HepG2 (cell line): ENCODE measurements at regions not wholly inside any gene's neighbourhood (a gene's known extent, or its start where the extent isn't known, plus 50 kb on each side); places are given as distances from the start of the nearest gene placed in this dataset.

Source experiments
- CBX1 ChIP-seq: IDR thresholded peaks from one replicate; pipeline ENCODE4 v1.6.1; 2016; ENCODE audit warnings: antibody characterized with exemption, low read depth
- CC2D1A ChIP-seq: sonication (generic); formaldehyde crosslinking; IDR thresholded peaks from 2 replicates; pipeline ENCODE4 v1.8.1; 2023; ENCODE audit warnings: mild to moderate bottlenecking, missing genetic modification reagents
- EP300 ChIP-seq, 3 experiments: sonication (generic) in 1 of 3; formaldehyde crosslinking in 1 of 3; IDR thresholded peaks; 2 replicates each; pipeline versions ENCODE4 v1.5.1 to v1.6.1; 2011 to 2020; ENCODE audit warnings: low read depth in 2 of 3, low read length in 2 of 3, borderline replicate concordance in 1 of 3, improper control_type of control experiment in 1 of 3, mild to moderate bottlenecking in 1 of 3, missing genetic modification reagents in 1 of 3, moderate library complexity in 1 of 3
- FOXJ3 ChIP-seq: sonication (generic); formaldehyde crosslinking; IDR thresholded peaks from 2 replicates; pipeline ENCODE4 v1.4.0; 2020; ENCODE audit warnings: missing genetic modification reagents, mild to moderate bottlenecking, borderline replicate concordance
- GATAD1 ChIP-seq: IDR thresholded peaks from 2 replicates; pipeline ENCODE4 v1.6.1; 2016; ENCODE audit warnings: missing genetic modification reagents, missing compliant biosample characterization
- KLF16 ChIP-seq, 2 experiments: sonication (generic) in 1 of 2; formaldehyde crosslinking in 1 of 2; IDR thresholded peaks; 2 replicates each; pipeline versions ENCODE4 v1.6.1 to v1.8.0; 2016 to 2023; ENCODE audit warnings: missing genetic modification reagents in 2 of 2, missing compliant biosample characterization in 1 of 2
- MBNL3 ChIP-seq: fragments of 250-450 bp; sonication (Bioruptor Pico); conservative IDR thresholded peaks from 2 replicates; pipeline ENCODE4 v1.8.0; 2022; ENCODE audit warnings: mild to moderate bottlenecking, inconsistent platforms
- POLR2A ChIP-seq, 2 experiments: IDR thresholded peaks; 2 replicates each; pipeline ENCODE4 v1.6.1; 2011; ENCODE audit warnings: low read depth in 2 of 2, low read length in 2 of 2, mild to moderate bottlenecking in 1 of 2, moderate library complexity in 1 of 2; ENCODE audit not compliant: insufficient read depth in 1 of 2
- SALL1 ChIP-seq: sonication (generic); formaldehyde crosslinking; IDR thresholded peaks from 2 replicates; pipeline ENCODE4 v1.8.0; 2022; ENCODE audit warnings: mild to moderate bottlenecking, missing genetic modification reagents
- SIX4 ChIP-seq: sonication (generic); formaldehyde crosslinking; IDR thresholded peaks from 2 replicates; pipeline ENCODE4 v1.4.0; 2020; ENCODE audit warnings: missing genetic modification reagents
- SOX5 ChIP-seq: IDR thresholded peaks from 2 replicates; pipeline ENCODE4 v1.6.1; 2016; ENCODE audit warnings: borderline replicate concordance
- SOX6 ChIP-seq, 2 experiments: fragments of 450-650 bp in 1 of 2; sonication (generic) in 1 of 2; formaldehyde crosslinking in 1 of 2; IDR thresholded peaks; 2 replicates each; pipeline versions ENCODE4 v1.4.0 to v1.6.1; 2017 to 2020; ENCODE audit warnings: antibody characterized with exemption in 1 of 2, mild to moderate bottlenecking in 1 of 2, missing genetic modification reagents in 1 of 2
- ZBTB39 ChIP-seq: sonication (generic); formaldehyde crosslinking; IDR thresholded peaks from 2 replicates; pipeline ENCODE4 v1.5.0; 2020; ENCODE audit warnings: missing genetic modification reagents
- ZNF136 ChIP-seq: sonication (generic); formaldehyde crosslinking; IDR thresholded peaks from 2 replicates; pipeline ENCODE4 v1.8.1; 2022; ENCODE audit warnings: low read depth, mild to moderate bottlenecking, moderate library complexity, missing genetic modification reagents
- ZNF691 ChIP-seq: sonication (generic); formaldehyde crosslinking; IDR thresholded peaks from 2 replicates; pipeline ENCODE4 v1.4.0; 2020; ENCODE audit warnings: missing genetic modification reagents, low read depth, mild to moderate bottlenecking, borderline replicate concordance
- TF ChIP-seq, protein P1 (sequence below): sonication (generic); formaldehyde crosslinking; IDR thresholded peaks from 2 replicates; pipeline ENCODE4 v1.8.0; 2022; ENCODE audit warnings: missing genetic modification reagents, mild to moderate bottlenecking, inconsistent platforms, borderline replicate concordance
- TF ChIP-seq, protein P2 (sequence below): sonication (generic); formaldehyde crosslinking; IDR thresholded peaks from 2 replicates; pipeline ENCODE4 v1.5.0; 2020; ENCODE audit warnings: mild to moderate bottlenecking, missing genetic modification reagents
- TF ChIP-seq, protein P3 (sequence below): sonication (generic); formaldehyde crosslinking; IDR thresholded peaks from 2 replicates; pipeline ENCODE4 v1.5.0; 2020; ENCODE audit warnings: mild to moderate bottlenecking, missing genetic modification reagents

DNA sequence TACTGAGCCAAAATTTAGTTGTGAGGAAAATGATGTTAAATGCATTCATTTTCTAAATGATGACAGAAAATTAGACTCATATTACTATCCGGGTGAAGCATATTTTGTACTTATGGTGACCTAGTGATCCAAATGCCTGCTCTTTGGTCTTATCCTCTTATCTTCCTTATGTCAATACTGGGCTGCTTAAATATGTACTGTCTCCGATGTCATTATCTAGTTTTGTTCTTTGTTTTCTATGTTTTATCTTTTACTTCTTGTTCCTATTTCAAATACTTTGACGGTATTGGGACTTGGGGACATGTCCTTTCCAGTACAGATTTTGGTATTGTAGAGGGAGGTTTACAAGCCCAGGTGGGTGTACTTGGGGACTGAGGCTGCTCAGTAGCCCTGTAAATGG, 124.6 kb upstream of the ESR1 start (continued):
- 0 out of 2 replicates have a peak, but pooled peaks have one; percentile 41 for TF ChIP-seq FOXJ3 (CRISPR knock-in tag)
- no peak for TF ChIP-seq CBX1
- peak in 1 of 2 experiments; percentile 56; a peak in 2 of 4 replicates for TF ChIP-seq EP300 (IDR thresholded peaks at IDR 0.05; ENCODE audit: low read depth in 2 of 2, low read length in 2 of 2)
- no peak for TF ChIP-seq EP300 (CRISPR knock-in tag; IDR thresholded peaks at IDR 0.05; ENCODE audit: borderline replicate concordance)
- no peak for TF ChIP-seq CC2D1A (CRISPR knock-in tag)
- TF ChIP-seq SALL1 (CRISPR knock-in tag), result peak; percentile 13; the same call in 1 of the 2 replicates
- no peak for TF ChIP-seq ZNF691 (CRISPR knock-in tag)
- TF ChIP-seq POLR2A (IDR thresholded peaks at IDR 0.05; ENCODE audit: insufficient read depth in 1 of 2, low read depth in 2 of 2, low read length in 2 of 2), result no peak
- peak; percentile 81; the same call in 1 of the 2 replicates for TF ChIP-seq SOX5
- TF ChIP-seq MBNL3, result no peak
- TF ChIP-seq, protein P1, sequence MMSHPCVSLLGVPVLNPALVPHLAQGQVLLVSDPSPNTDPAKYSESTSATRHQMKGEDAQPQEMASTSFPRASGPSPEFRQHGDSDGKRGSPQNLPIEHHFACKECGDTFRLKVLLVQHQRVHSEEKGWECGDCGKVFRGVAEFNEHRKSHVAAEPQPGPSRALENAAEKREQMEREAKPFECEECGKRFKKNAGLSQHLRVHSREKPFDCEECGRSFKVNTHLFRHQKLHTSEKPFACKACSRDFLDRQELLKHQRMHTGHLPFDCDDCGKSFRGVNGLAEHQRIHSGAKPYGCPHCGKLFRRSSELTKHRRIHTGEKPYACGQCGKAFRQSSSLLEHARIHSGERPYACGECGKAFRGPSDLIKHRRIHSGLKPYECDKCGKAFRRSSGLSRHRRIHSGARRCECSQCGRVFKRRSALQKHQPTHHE, result 0 out of 2 replicates have a peak, but pooled peaks have one; percentile 26
- peak; percentile 65; the same call in 1 of the 2 replicates for TF ChIP-seq SIX4 (CRISPR knock-in tag)
- TF ChIP-seq, protein P2, sequence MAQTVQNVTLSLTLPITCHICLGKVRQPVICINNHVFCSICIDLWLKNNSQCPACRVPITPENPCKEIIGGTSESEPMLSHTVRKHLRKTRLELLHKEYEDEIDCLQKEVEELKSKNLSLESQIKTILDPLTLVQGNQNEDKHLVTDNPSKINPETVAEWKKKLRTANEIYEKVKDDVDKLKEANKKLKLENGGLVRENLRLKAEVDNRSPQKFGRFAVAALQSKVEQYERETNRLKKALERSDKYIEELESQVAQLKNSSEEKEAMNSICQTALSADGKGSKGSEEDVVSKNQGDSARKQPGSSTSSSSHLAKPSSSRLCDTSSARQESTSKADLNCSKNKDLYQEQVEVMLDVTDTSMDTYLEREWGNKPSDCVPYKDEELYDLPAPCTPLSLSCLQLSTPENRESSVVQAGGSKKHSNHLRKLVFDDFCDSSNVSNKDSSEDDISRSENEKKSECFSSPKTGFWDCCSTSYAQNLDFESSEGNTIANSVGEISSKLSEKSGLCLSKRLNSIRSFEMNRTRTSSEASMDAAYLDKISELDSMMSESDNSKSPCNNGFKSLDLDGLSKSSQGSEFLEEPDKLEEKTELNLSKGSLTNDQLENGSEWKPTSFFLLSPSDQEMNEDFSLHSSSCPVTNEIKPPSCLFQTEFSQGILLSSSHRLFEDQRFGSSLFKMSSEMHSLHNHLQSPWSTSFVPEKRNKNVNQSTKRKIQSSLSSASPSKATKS (CRISPR knock-in tag), result no peak
- no peak for TF ChIP-seq ZNF136 (CRISPR knock-in tag)
- TF ChIP-seq GATAD1 (CRISPR knock-in tag), result no peak
- TF ChIP-seq SOX6 (IDR thresholded peaks at IDR 0.05), result no peak
- peak; percentile 88 for TF ChIP-seq SOX6 (CRISPR knock-in tag; IDR thresholded peaks at IDR 0.05)
- TF ChIP-seq, protein P3, sequence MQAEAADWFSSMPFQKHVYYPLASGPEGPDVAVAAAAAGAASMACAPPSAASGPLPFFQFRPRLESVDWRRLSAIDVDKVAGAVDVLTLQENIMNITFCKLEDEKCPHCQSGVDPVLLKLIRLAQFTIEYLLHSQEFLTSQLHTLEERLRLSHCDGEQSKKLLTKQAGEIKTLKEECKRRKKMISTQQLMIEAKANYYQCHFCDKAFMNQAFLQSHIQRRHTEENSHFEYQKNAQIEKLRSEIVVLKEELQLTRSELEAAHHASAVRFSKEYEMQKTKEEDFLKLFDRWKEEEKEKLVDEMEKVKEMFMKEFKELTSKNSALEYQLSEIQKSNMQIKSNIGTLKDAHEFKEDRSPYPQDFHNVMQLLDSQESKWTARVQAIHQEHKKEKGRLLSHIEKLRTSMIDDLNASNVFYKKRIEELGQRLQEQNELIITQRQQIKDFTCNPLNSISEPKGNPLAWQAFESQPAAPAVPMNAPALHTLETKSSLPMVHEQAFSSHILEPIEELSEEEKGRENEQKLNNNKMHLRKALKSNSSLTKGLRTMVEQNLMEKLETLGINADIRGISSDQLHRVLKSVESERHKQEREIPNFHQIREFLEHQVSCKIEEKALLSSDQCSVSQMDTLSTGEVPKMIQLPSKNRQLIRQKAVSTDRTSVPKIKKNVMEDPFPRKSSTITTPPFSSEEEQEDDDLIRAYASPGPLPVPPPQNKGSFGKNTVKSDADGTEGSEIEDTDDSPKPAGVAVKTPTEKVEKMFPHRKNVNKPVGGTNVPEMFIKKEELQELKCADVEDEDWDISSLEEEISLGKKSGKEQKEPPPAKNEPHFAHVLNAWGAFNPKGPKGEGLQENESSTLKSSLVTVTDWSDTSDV, result no peak
- TF ChIP-seq ZBTB39 (CRISPR knock-in tag), result no peak
- no peak for TF ChIP-seq KLF16 (CRISPR knock-in tag; IDR thresholded peaks at IDR 0.05)
